IMR-90 (cell line): ENCODE measurements at regions not wholly inside any gene's neighbourhood (a gene's known extent, or its start where the extent isn't known, plus 50 kb on each side); places are given as distances from the start of the nearest gene placed in this dataset.

Source experiments
- ATAC-seq: fragments of 200-7000 bp; cut with Tn5 transposase; 2 replicates; pipeline ENCODE4 v1.9.1; 2020; ENCODE audit warnings: low read depth, mild to moderate bottlenecking, moderate library complexity
- BruUV-seq: library from RNA; stranded (reverse); fragments of 400-500 nt; replicated peaks from 2 replicates; lab custom pipeline; 2021; lab: Mats Ljungman, UMichigan
- CTCF ChIA-PET: fragments of 300-600 bp; formaldehyde crosslinking; extraction: SDS; loops from one replicate; lab custom pipeline; 2021; ENCODE audit warnings: antibody characterized with exemption; lab: Yijun Ruan, JAX
- POLR2A ChIA-PET: fragments of 300-600 bp; sonication (Branson Sonifier 250); formaldehyde crosslinking; loops from one replicate; lab custom pipeline; 2022; ENCODE audit warnings: antibody characterized with exemption; ENCODE audit not compliant: unreplicated experiment; lab: Charles Lee
- DNase-seq: peaks from one replicate; pipeline ENCODE4 v3.0.0; 2013
- H2AFZ ChIP-seq: replicated peaks from 2 replicates; pipeline ENCODE3; 2013; ENCODE audit warnings: low read length, mild to moderate bottlenecking; ENCODE audit not compliant: poor library complexity
- H2AK5ac ChIP-seq: 2 replicates; pipeline ENCODE4 v1.6.1; 2013; ENCODE audit warnings: low read depth, low read length, inconsistent platforms
- H2AK9ac ChIP-seq: replicated peaks from 2 replicates; pipeline ENCODE3; 2013; ENCODE audit warnings: mild to moderate bottlenecking, low read depth, low read length, moderate library complexity; ENCODE audit not compliant: poor library complexity
- H2BK120ac ChIP-seq: 2 replicates; pipeline ENCODE4 v1.6.1; 2013; ENCODE audit warnings: low read depth, low read length, inconsistent platforms
- H2BK15ac ChIP-seq: 3 replicates; pipeline ENCODE4 v1.6.1; 2013; ENCODE audit warnings: low read depth, low read length, inconsistent platforms
- H2BK20ac ChIP-seq: 2 replicates; pipeline ENCODE4 v1.6.1; 2013; ENCODE audit warnings: low read depth, mild to moderate bottlenecking, inconsistent platforms, low read length, moderate library complexity
- H2BK5ac ChIP-seq: 2 replicates; pipeline ENCODE4 v1.6.1; 2013; ENCODE audit warnings: mild to moderate bottlenecking, low read depth, low read length, inconsistent platforms; ENCODE audit not compliant: poor library complexity, severe bottlenecking
- H3K14ac ChIP-seq: replicated peaks from 2 replicates; pipeline ENCODE4 v1.6.1; 2013; ENCODE audit warnings: low read depth, low read length, inconsistent platforms
- H3K18ac ChIP-seq: 2 replicates; pipeline ENCODE4 v1.6.1; 2013; ENCODE audit warnings: low read depth, low read length, control low read depth
- H3K23ac ChIP-seq: 2 replicates; pipeline ENCODE4 v1.6.1; 2013; ENCODE audit warnings: low read depth, low read length, inconsistent platforms
- H3K27ac ChIP-seq: 2 replicates; pipeline ENCODE4 v1.5.1; 2013; ENCODE audit warnings: mild to moderate bottlenecking, control low read depth, low read length; ENCODE audit not compliant: insufficient read depth
- H3K27me3 ChIP-seq: 2 replicates; pipeline ENCODE4 v1.6.1; 2013; ENCODE audit warnings: low read length; ENCODE audit not compliant: control insufficient read depth, insufficient read depth
- H3K36me3 ChIP-seq: 2 replicates; pipeline ENCODE4 v1.6.1; 2013; ENCODE audit warnings: low read length, mixed read lengths; ENCODE audit not compliant: control insufficient read depth, insufficient read depth
- H3K4ac ChIP-seq: 2 replicates; pipeline ENCODE4 v1.6.1; 2013; ENCODE audit warnings: low read depth, low read length, inconsistent platforms
- H3K4me1 ChIP-seq: 2 replicates; pipeline ENCODE4 v1.6.1; 2013; ENCODE audit warnings: low read length, mixed read lengths; ENCODE audit not compliant: control insufficient read depth, insufficient read depth
- H3K4me2 ChIP-seq: 2 replicates; pipeline ENCODE4 v1.6.1; 2013; ENCODE audit warnings: low read depth, mild to moderate bottlenecking, control low read depth, low read length, moderate library complexity
- H3K4me3 ChIP-seq: 2 replicates; pipeline ENCODE4 v1.5.1; 2013; ENCODE audit warnings: low read depth, mild to moderate bottlenecking, control low read depth, low read length, moderate library complexity; ENCODE audit not compliant: insufficient read depth
- H3K56ac ChIP-seq: 2 replicates; pipeline ENCODE4 v1.6.1; 2013; ENCODE audit warnings: low read length, inconsistent platforms; ENCODE audit not compliant: insufficient read depth; ENCODE audit errors: extremely low read depth
- H3K79me1 ChIP-seq, 2 experiments: 2 replicates each; pipeline ENCODE4 v1.6.1; 2013; ENCODE audit warnings: low read length in 2 of 2, inconsistent platforms in 1 of 2, low read depth in 1 of 2
- H3K9ac ChIP-seq: 2 replicates; pipeline ENCODE4 v1.6.1; 2013; ENCODE audit warnings: low read depth, low read length, control low read depth
- H3K9me1 ChIP-seq: 2 replicates; pipeline ENCODE4 v1.6.1; 2013; ENCODE audit warnings: low read length, inconsistent platforms; ENCODE audit not compliant: insufficient read depth
- H3K9me3 ChIP-seq: 2 replicates; pipeline ENCODE4 v1.6.1; 2013; ENCODE audit warnings: low read length; ENCODE audit not compliant: control insufficient read depth, insufficient read depth
- H4K20me1 ChIP-seq: 2 replicates; pipeline ENCODE4 v1.6.1; 2013; ENCODE audit warnings: low read length, inconsistent platforms; ENCODE audit not compliant: insufficient read depth
- H4K5ac ChIP-seq: 2 replicates; pipeline ENCODE4 v1.6.1; 2013; ENCODE audit warnings: mild to moderate bottlenecking, low read depth, low read length, control low read depth
- H4K8ac ChIP-seq, 2 experiments: 2 replicates each; pipeline ENCODE4 v1.6.1; 2013; ENCODE audit warnings: low read depth in 2 of 2, low read length in 2 of 2, control low read depth in 1 of 2, inconsistent platforms in 1 of 2
- H4K91ac ChIP-seq: 2 replicates; pipeline ENCODE4 v1.6.1; 2013; ENCODE audit warnings: low read depth, low read length, inconsistent platforms; ENCODE audit not compliant: insufficient read depth
- MAZ ChIP-seq: IDR thresholded peaks from 2 replicates; pipeline ENCODE4 v1.6.1; 2012; ENCODE audit warnings: low read depth, mild to moderate bottlenecking, low read length, improper control_type of control experiment, moderate library complexity, borderline replicate concordance
- POLR2A ChIP-seq: IDR thresholded peaks from 2 replicates; pipeline ENCODE4 v1.6.1; 2012; ENCODE audit warnings: mild to moderate bottlenecking, low read depth, low read length
- SMC3 ChIP-seq: fragments of 150-350 bp; IDR thresholded peaks from 2 replicates; pipeline ENCODE4 v1.6.1; 2016; ENCODE audit warnings: low read depth, mild to moderate bottlenecking, antibody characterized with exemption, low read length, moderate library complexity
- WGBS, 2 experiments: methylation state at CpG; one replicate each; pipeline versions ENCODE4 v1.1.5 to v1.1.7; 2013; ENCODE audit warnings: missing lambda C conversion rate in 2 of 2; ENCODE audit not compliant: insufficient read length in 1 of 2; ENCODE audit errors: extremely low coverage in 2 of 2; 5-methylcytosine and 5-hydroxymethylcytosine counted together
- dilution Hi-C: fragments of 300-500 bp; cut with HindIII; formaldehyde crosslinking; loops from one replicate; pipeline ENCODE4 v1.14.3; 2018; ENCODE audit warnings: low sequenced_read_pairs; ENCODE audit not compliant: unreplicated experiment
- in situ Hi-C: fragments of 300-500 bp; cut with MboI; formaldehyde crosslinking; loops from 3 replicates; pipeline ENCODE4 v1.14.3; 2019; ENCODE audit warnings: low sequenced_read_pairs, inconsistent platforms, mixed read lengths
- intact Hi-C: fragments of 100-400 bp; cut with micrococcal nuclease; formaldehyde crosslinking; loops from 2 replicates; pipeline ENCODE4 v1.10.0; 2022

GRCh38 chr3:105304487-105304886 is 62.2 kb upstream of the ALCAM start:
- Histone ChIP-seq H2AFZ (no peak overlapping the region), H3K9ac (no peak overlapping the region), H2BK15ac (no peak overlapping the region), H2AK9ac (no peak overlapping the region), H3K36me3 (no peaks in the 10 kb centered on the region), H3K4me2 (peak overlapping the region; percentile 62), H2AK5ac (no peak overlapping the region), H3K9me1 (no peaks in the 10 kb centered on the region), H3K27me3 (no peaks in the 10 kb centered on the region), H4K5ac (no peak overlapping the region), H3K4me1 (no peaks in the 10 kb centered on the region), H2BK20ac (0 out of 2 replicates have a peak overlapping the region, but pooled peaks have one; percentile 16), H4K20me1 (no peaks in the 10 kb centered on the region), H3K79me1 (no peaks in the 10 kb centered on the region), H2BK120ac (no peak overlapping the region), H4K8ac (no peak overlapping the region), H3K9me3 (peaks cover 3% of the 10 kb centered on the region; the same call in 1 of the 2 replicates), H3K56ac (no peak overlapping the region), H3K23ac (no peak overlapping the region), H3K14ac (no peak overlapping the region), H2BK5ac (no peak overlapping the region), H3K4ac (no peak overlapping the region), H3K18ac (no peak overlapping the region), H3K27ac (no peak overlapping the region), H3K4me3 (no peak overlapping the region), H4K91ac (no peak overlapping the region)
- dilution Hi-C loops: no loop called here
- DNase-seq: peak; percentile 72
- no TSS peak for BruUV-seq
- ChIA-PET POLR2A (interaction anchor here (0.8 kb wide), 1 partner anchor 49 kb away, joined by 3 read pairs; no protein-coding TSS in a partner anchor), CTCF (no interaction called here)
- WGBS, 2 experiments: no CpG with 5 or more reads among the region's 1 CpG
- ATAC-seq: peak; percentile 85
- in situ Hi-C loops: no loop called here
- intact Hi-C loops: no loop called here
- TF ChIP-seq MAZ: no peak
- no peak for TF ChIP-seq SMC3
- no peak for TF ChIP-seq POLR2A
